Kidney epithelial cell (primary cell): ENCODE measurements at regions not wholly inside any gene's neighbourhood (a gene's known extent, or its start where the extent isn't known, plus 50 kb on each side); places are given as distances from the start of the nearest gene placed in this dataset.

Experiments used
- DNase-seq: peaks from one replicate; pipeline ENCODE4 v3.0.0-alpha.2; 2010; ENCODE audit warnings: low read depth
- H3K27me3 ChIP-seq: 2 replicates; pipeline ENCODE4 v1.6.0; 2011; ENCODE audit warnings: low read length; ENCODE audit not compliant: control insufficient read depth, insufficient read depth
- H3K36me3 ChIP-seq: 2 replicates; pipeline ENCODE4 v1.5.1; 2011; ENCODE audit warnings: low read length; ENCODE audit not compliant: control insufficient read depth, insufficient read depth
- H3K4me3 ChIP-seq: 2 replicates; pipeline ENCODE4 v1.5.1; 2011; ENCODE audit warnings: low read depth, mild to moderate bottlenecking, control low read depth, low read length
- CTCF ChIP-seq: IDR thresholded peaks from 2 replicates; pipeline ENCODE4 v1.5.1; 2011; ENCODE audit warnings: mild to moderate bottlenecking, moderate library complexity, low read length, control low read depth, inconsistent platforms; ENCODE audit not compliant: insufficient read depth, poor library complexity, severe bottlenecking

- no peak for DNase-seq
- H3K4me3 ChIP-seq, result no peak overlapping the region
- no peak for TF ChIP-seq CTCF
- no peaks in the 10 kb centered on the region for H3K27me3 ChIP-seq
- no peaks in the 10 kb centered on the region for H3K36me3 ChIP-seq
Measured at GRCh38 chr5:91562922-91563321, 179.8 kb upstream of the ARRDC3 start.

- peak; percentile 34 for DNase-seq
- no peak overlapping the region for H3K4me3 ChIP-seq
- no peak for TF ChIP-seq CTCF
- no peaks in the 10 kb centered on the region for H3K27me3 ChIP-seq
- H3K36me3 ChIP-seq, result no peaks in the 10 kb centered on the region
Measured at GRCh38 chr5:91541696-91542095, 158.6 kb upstream of the ARRDC3 start.

- TF ChIP-seq CTCF, result no peak
- no peaks in the 10 kb centered on the region for H3K36me3 ChIP-seq
- H3K4me3 ChIP-seq, result no peak overlapping the region
- no peaks in the 10 kb centered on the region for H3K27me3 ChIP-seq
- DNase-seq, result no peak
Measured at GRCh38 chr5:91538179-91538578, 155.1 kb upstream of the ARRDC3 start.

GRCh38 chr5:91535499-91535898 is 152.4 kb upstream of the ARRDC3 start:
- no peak for TF ChIP-seq CTCF
- H3K27me3 ChIP-seq, result no peaks in the 10 kb centered on the region
- no peak overlapping the region for H3K4me3 ChIP-seq
- no peaks in the 10 kb centered on the region for H3K36me3 ChIP-seq
- DNase-seq, result no peak

- Histone ChIP-seq H3K4me3 (no peak overlapping the region), H3K27me3 (no peaks in the 10 kb centered on the region), H3K36me3 (no peaks in the 10 kb centered on the region)
- no peak for DNase-seq
- no peak for TF ChIP-seq CTCF
Measured at GRCh38 chr5:91534332-91534731, 151.2 kb upstream of the ARRDC3 start.

GRCh38 chr5:91532779-91533178 is 149.7 kb upstream of the ARRDC3 start:
- TF ChIP-seq CTCF, result no peak
- Histone ChIP-seq H3K4me3 (no peak overlapping the region), H3K27me3 (no peaks in the 10 kb centered on the region), H3K36me3 (no peaks in the 10 kb centered on the region)
- no peak for DNase-seq
